ENCODE measurements at regions not wholly inside any gene's neighbourhood (a gene's known extent, or its start where the extent isn't known, plus 50 kb on each side); places are given as distances from the start of the nearest gene placed in this dataset.

DNA sequence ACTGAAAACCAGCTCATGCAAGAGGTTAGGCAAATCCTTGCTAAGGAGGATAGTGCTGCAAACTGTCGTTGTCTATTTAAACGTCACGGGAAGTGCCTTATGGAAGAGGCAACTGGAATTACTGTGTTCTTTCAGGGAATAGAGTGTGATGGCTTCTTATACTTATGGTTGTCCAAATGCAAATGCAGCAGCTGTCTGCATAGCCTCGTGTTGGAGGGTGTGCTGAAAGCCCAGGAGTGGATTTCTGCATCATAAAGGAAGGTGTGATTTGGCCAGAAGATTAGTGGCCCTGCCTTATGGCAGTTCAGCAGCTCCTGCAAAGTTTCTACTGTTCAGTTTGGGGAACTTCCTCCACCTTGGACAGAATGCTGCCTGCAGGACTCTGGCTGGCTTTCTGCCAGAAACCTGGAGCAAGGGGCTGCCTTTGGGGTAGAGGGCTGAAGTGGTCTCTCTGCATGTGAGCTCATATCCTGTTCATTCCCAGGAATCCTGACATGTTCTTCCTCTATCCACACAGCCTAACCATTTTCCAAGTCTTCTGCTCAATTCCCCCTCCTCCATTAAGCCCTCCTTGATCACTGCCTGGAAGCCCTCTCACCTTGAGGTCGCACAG, 321.2 kb upstream of the CXCR4 start:
- TF ChIP-seq, protein P1, sequence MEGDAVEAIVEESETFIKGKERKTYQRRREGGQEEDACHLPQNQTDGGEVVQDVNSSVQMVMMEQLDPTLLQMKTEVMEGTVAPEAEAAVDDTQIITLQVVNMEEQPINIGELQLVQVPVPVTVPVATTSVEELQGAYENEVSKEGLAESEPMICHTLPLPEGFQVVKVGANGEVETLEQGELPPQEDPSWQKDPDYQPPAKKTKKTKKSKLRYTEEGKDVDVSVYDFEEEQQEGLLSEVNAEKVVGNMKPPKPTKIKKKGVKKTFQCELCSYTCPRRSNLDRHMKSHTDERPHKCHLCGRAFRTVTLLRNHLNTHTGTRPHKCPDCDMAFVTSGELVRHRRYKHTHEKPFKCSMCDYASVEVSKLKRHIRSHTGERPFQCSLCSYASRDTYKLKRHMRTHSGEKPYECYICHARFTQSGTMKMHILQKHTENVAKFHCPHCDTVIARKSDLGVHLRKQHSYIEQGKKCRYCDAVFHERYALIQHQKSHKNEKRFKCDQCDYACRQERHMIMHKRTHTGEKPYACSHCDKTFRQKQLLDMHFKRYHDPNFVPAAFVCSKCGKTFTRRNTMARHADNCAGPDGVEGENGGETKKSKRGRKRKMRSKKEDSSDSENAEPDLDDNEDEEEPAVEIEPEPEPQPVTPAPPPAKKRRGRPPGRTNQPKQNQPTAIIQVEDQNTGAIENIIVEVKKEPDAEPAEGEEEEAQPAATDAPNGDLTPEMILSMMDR (conservative IDR thresholded peaks at IDR 0.05; ENCODE audit: low read length), result no peak
- TF ChIP-seq EZH2phosphoT487 (IDR thresholded peaks at IDR 0.05; ENCODE audit: borderline replicate concordance, low read depth, low read length), result no peak
